AG10803 (cell line): ENCODE measurements at regions not wholly inside any gene's neighbourhood (a gene's known extent, or its start where the extent isn't known, plus 50 kb on each side); places are given as distances from the start of the nearest gene placed in this dataset.
A peak's percentile ranks its signal among the peaks of the same experiment; 100 is the strongest.

ENCODE experiments used
- DNase-seq: peaks from one replicate; pipeline ENCODE4 v3.0.0; 2010; ENCODE audit warnings: low read depth
- H3K4me3 ChIP-seq: 2 replicates; pipeline ENCODE4 v1.5.1; 2011; ENCODE audit warnings: mild to moderate bottlenecking, low read length, control low read depth
- CTCF ChIP-seq: conservative IDR thresholded peaks from 2 replicates; pipeline ENCODE4 v1.5.1; 2011; ENCODE audit warnings: mild to moderate bottlenecking, low read length, control low read depth, inconsistent platforms

GRCh38 chr13:30027569-30028455 lies 177.4 kb upstream of the UBL3 start:
- DNase-seq = no peak
- no peak overlapping the region for H3K4me3 ChIP-seq
- no peak for TF ChIP-seq CTCF

GRCh38 chr13:30026909-30027308 lies 176.5 kb upstream of the UBL3 start:
- no peak overlapping the region for H3K4me3 ChIP-seq
- no peak for DNase-seq
- no peak for TF ChIP-seq CTCF

GRCh38 chr13:30026093-30026492 lies 175.7 kb upstream of the UBL3 start:
- H3K4me3 ChIP-seq = no peak overlapping the region
- peak; percentile 85 for DNase-seq
- TF ChIP-seq CTCF = no peak

GRCh38 chr13:30025351-30025750 lies 174.9 kb upstream of the UBL3 start:
- DNase-seq = no peak
- TF ChIP-seq CTCF = no peak
- H3K4me3 ChIP-seq = no peak overlapping the region

- no peak overlapping the region for H3K4me3 ChIP-seq
- no peak for DNase-seq
- TF ChIP-seq CTCF = no peak
Measured at GRCh38 chr13:30024125-30024865, 173.9 kb upstream of the UBL3 start.

GRCh38 chr13:30023196-30023895 lies 172.9 kb upstream of the UBL3 start:
- DNase-seq = no peak
- no peak for TF ChIP-seq CTCF
- H3K4me3 ChIP-seq = no peak overlapping the region
